ENCODE measurements at regions not wholly inside any gene's neighbourhood (a gene's known extent, or its start where the extent isn't known, plus 50 kb on each side); places are given as distances from the start of the nearest gene placed in this dataset.
"Not testable (repeated sequence)": the region's sequence is repeated elsewhere in the genome, so short reads cannot be mapped to it uniquely, and the experiment has no call there.

DNA sequence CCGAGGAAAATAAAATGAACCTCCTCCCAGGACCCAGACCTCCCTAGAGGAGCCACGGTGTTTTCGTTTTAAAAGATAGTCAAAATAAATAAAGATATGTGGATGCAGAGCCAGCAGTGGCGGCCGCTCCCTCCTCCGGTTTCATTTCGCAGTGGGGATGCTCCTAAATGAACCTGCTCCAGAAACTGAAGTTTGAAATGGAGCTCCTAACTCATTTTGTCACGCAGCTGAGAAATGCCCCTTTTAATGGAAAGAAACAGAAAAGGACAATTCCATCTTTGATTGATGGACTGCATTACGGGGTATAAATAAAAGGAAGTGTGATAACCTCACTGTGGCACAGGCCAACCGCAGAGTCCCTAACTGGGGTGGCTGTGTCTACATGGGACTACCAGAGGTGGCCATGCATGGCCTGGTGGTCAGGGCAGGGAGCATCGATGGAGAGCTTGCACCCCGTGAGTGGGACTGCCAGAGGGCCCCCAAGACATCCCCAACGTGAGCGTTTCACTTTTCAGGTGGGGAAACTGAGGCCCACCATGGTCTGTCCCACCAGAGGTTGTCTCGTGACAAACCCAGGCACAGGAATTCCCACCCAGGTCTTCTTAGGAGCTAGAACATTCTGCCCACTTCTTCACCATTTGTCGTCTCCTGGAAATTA, 426.6 kb downstream of the BRD1 start:
- Histone ChIP-seq H3K4me1 (ENCODE audit: control insufficient read depth, insufficient read depth, low read length, poor library complexity, severe bottlenecking) (no peaks in the 10 kb centered on the region), H3K27ac (ENCODE audit: insufficient read depth, low read length, poor library complexity, severe bottlenecking) (no peak overlapping the region), H3K4me3 (ENCODE audit: insufficient read depth, low read depth, low read length, poor library complexity, severe bottlenecking) (no peak overlapping the region), H3K27me3 (replicated peaks; ENCODE audit: control insufficient read depth, insufficient read depth, low read length, poor library complexity, severe bottlenecking) (no peaks in the 10 kb centered on the region), H3K36me3 (ENCODE audit: control insufficient read depth, insufficient read depth, low read length) (no peaks in the 10 kb centered on the region), H3K9me3 (ENCODE audit: control insufficient read depth, low read length) (no peaks in the 10 kb centered on the region)
- no peak for DNase-seq

GRCh38 chr22:49400136-49400940, 427.3 kb downstream of the BRD1 start:
- Histone ChIP-seq H3K36me3 (ENCODE audit: control insufficient read depth, insufficient read depth, low read length) (no peaks in the 10 kb centered on the region), H3K9me3 (ENCODE audit: control insufficient read depth, low read length) (no peaks in the 10 kb centered on the region), H3K27me3 (replicated peaks; ENCODE audit: control insufficient read depth, insufficient read depth, low read length, poor library complexity, severe bottlenecking) (no peaks in the 10 kb centered on the region), H3K4me1 (ENCODE audit: control insufficient read depth, insufficient read depth, low read length, poor library complexity, severe bottlenecking) (no peaks in the 10 kb centered on the region), H3K27ac (ENCODE audit: insufficient read depth, low read length, poor library complexity, severe bottlenecking) (no peak overlapping the region), H3K4me3 (ENCODE audit: insufficient read depth, low read depth, low read length, poor library complexity, severe bottlenecking) (no peak overlapping the region)
- DNase-seq: no peak

GRCh38 chr22:49398646-49399045, 429.0 kb downstream of the BRD1 start:
- Histone ChIP-seq H3K36me3 (ENCODE audit: control insufficient read depth, insufficient read depth, low read length) (no peaks in the 10 kb centered on the region), H3K27ac (ENCODE audit: insufficient read depth, low read length, poor library complexity, severe bottlenecking) (no peak overlapping the region), H3K27me3 (replicated peaks; ENCODE audit: control insufficient read depth, insufficient read depth, low read length, poor library complexity, severe bottlenecking) (peaks cover under 1% of the 10 kb centered on the region), H3K4me1 (ENCODE audit: control insufficient read depth, insufficient read depth, low read length, poor library complexity, severe bottlenecking) (no peaks in the 10 kb centered on the region), H3K4me3 (ENCODE audit: insufficient read depth, low read depth, low read length, poor library complexity, severe bottlenecking) (no peak overlapping the region), H3K9me3 (ENCODE audit: control insufficient read depth, low read length) (no peaks in the 10 kb centered on the region)
- no peak for DNase-seq

- H3K27ac ChIP-seq (ENCODE audit: insufficient read depth, low read length, poor library complexity, severe bottlenecking): no peak overlapping the region
- H3K36me3 ChIP-seq (ENCODE audit: control insufficient read depth, insufficient read depth, low read length): no peaks in the 10 kb centered on the region
- H3K9me3 ChIP-seq (ENCODE audit: control insufficient read depth, low read length): no peaks in the 10 kb centered on the region
- DNase-seq: no peak
- H3K27me3 ChIP-seq (replicated peaks; ENCODE audit: control insufficient read depth, insufficient read depth, low read length, poor library complexity, severe bottlenecking): peaks cover 4% of the 10 kb centered on the region
- H3K4me3 ChIP-seq (ENCODE audit: insufficient read depth, low read depth, low read length, poor library complexity, severe bottlenecking): no peak overlapping the region
- H3K4me1 ChIP-seq (ENCODE audit: control insufficient read depth, insufficient read depth, low read length, poor library complexity, severe bottlenecking): no peaks in the 10 kb centered on the region
Observed at GRCh38 chr22:49398115-49398514, 429.6 kb downstream of the BRD1 start.

DNA sequence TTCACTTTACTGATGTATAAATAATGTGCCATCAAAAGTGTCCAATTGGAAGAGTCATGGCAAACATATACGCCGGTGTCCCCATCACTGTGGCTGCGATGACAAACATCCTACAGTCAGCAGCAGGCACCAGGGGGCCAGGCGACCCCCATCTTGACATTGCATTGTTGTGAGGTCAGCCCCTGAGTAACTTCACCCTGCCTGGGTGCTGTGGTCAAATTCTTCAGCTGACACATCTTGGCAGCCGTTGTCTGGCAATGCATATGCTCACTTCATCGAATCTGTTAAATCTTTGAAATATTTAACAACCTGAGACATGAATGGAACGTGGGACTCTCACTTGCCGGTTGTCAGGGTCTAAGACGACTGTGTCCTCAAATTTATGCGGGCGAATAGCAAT, 430.9 kb downstream of the BRD1 start:
- Histone ChIP-seq H3K27ac (ENCODE audit: insufficient read depth, low read length, poor library complexity, severe bottlenecking) (no peak overlapping the region), H3K4me3 (ENCODE audit: insufficient read depth, low read depth, low read length, poor library complexity, severe bottlenecking) (no peak overlapping the region), H3K4me1 (ENCODE audit: control insufficient read depth, insufficient read depth, low read length, poor library complexity, severe bottlenecking) (no peaks in the 10 kb centered on the region), H3K9me3 (ENCODE audit: control insufficient read depth, low read length) (no peaks in the 10 kb centered on the region), H3K27me3 (replicated peaks; ENCODE audit: control insufficient read depth, insufficient read depth, low read length, poor library complexity, severe bottlenecking) (peaks cover 4% of the 10 kb centered on the region), H3K36me3 (ENCODE audit: control insufficient read depth, insufficient read depth, low read length) (no peaks in the 10 kb centered on the region)
- DNase-seq: no peak

DNA sequence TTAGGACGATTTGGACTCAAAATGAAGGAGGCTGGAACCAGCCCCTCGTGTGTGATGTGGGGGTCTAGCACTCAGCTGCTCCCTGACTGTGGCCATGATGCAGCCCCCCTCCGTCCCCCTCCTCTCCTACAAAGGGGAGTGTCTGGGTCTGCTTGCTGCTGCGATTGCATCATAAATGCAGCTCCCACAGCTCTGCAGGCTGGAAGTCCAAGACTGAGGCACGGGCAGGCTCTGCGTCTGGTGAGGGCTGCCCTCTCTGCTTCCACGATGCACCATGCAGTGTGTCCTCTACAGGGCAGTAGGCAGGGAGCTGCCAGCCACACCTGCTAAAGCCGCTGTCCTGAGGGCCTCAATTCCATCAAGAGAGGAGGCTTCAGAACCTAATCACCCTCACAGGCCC, 432.1 kb downstream of the BRD1 start:
- H3K36me3 ChIP-seq (ENCODE audit: control insufficient read depth, insufficient read depth, low read length): no peaks in the 10 kb centered on the region
- H3K4me1 ChIP-seq (ENCODE audit: control insufficient read depth, insufficient read depth, low read length, poor library complexity, severe bottlenecking): no peaks in the 10 kb centered on the region
- peaks cover 4% of the 10 kb centered on the region for H3K27me3 ChIP-seq (replicated peaks; ENCODE audit: control insufficient read depth, insufficient read depth, low read length, poor library complexity, severe bottlenecking)
- no peaks in the 10 kb centered on the region for H3K9me3 ChIP-seq (ENCODE audit: control insufficient read depth, low read length)
- no peak for DNase-seq
- H3K4me3 ChIP-seq (ENCODE audit: insufficient read depth, low read depth, low read length, poor library complexity, severe bottlenecking): no peak overlapping the region
- H3K27ac ChIP-seq (ENCODE audit: insufficient read depth, low read length, poor library complexity, severe bottlenecking): no peak overlapping the region

GRCh38 chr22:49395062-49395461, 432.6 kb downstream of the BRD1 start:
- H3K36me3 ChIP-seq (ENCODE audit: control insufficient read depth, insufficient read depth, low read length); H3K4me3 ChIP-seq (ENCODE audit: insufficient read depth, low read depth, low read length, poor library complexity, severe bottlenecking); DNase-seq; H3K27me3 ChIP-seq (replicated peaks; ENCODE audit: control insufficient read depth, insufficient read depth, low read length, poor library complexity, severe bottlenecking); H3K27ac ChIP-seq (ENCODE audit: insufficient read depth, low read length, poor library complexity, severe bottlenecking); H3K4me1 ChIP-seq (ENCODE audit: control insufficient read depth, insufficient read depth, low read length, poor library complexity, severe bottlenecking); H3K9me3 ChIP-seq (ENCODE audit: control insufficient read depth, low read length): not testable (repeated sequence)

GRCh38 chr22:49394116-49394785, 433.4 kb downstream of the BRD1 start:
- H3K27ac ChIP-seq (ENCODE audit: insufficient read depth, low read length, poor library complexity, severe bottlenecking): no peak overlapping the region
- no peak overlapping the region for H3K4me3 ChIP-seq (ENCODE audit: insufficient read depth, low read depth, low read length, poor library complexity, severe bottlenecking)
- peaks cover 4% of the 10 kb centered on the region for H3K27me3 ChIP-seq (replicated peaks; ENCODE audit: control insufficient read depth, insufficient read depth, low read length, poor library complexity, severe bottlenecking)
- no peaks in the 10 kb centered on the region for H3K36me3 ChIP-seq (ENCODE audit: control insufficient read depth, insufficient read depth, low read length)
- H3K4me1 ChIP-seq (ENCODE audit: control insufficient read depth, insufficient read depth, low read length, poor library complexity, severe bottlenecking): no peaks in the 10 kb centered on the region
- DNase-seq: no peak
- H3K9me3 ChIP-seq (ENCODE audit: control insufficient read depth, low read length): no peaks in the 10 kb centered on the region

DNA sequence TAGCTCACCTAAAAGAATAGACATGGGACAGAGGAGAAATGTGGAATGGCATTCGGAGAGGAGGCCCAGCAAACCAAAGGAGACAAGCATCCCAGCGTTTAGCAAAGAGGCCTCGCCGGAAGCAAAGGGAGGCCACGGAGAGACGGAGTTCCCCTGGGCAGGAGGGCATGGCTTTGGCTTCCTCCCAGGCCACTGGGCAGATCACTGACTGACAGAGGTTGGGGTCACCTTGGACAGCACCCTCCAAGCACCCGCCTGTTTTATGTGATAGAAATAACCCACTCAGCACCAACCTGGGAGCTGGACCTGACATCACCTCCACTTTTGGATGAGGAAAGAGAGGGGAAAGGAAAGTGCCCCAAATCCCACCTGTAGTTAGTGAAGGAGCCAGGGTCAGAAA, 434.1 kb downstream of the BRD1 start:
- Histone ChIP-seq H3K36me3 (ENCODE audit: control insufficient read depth, insufficient read depth, low read length) (no peaks in the 10 kb centered on the region), H3K27ac (ENCODE audit: insufficient read depth, low read length, poor library complexity, severe bottlenecking) (no peak overlapping the region), H3K27me3 (replicated peaks; ENCODE audit: control insufficient read depth, insufficient read depth, low read length, poor library complexity, severe bottlenecking) (peaks cover 4% of the 10 kb centered on the region), H3K4me1 (ENCODE audit: control insufficient read depth, insufficient read depth, low read length, poor library complexity, severe bottlenecking) (no peaks in the 10 kb centered on the region), H3K4me3 (ENCODE audit: insufficient read depth, low read depth, low read length, poor library complexity, severe bottlenecking) (no peak overlapping the region), H3K9me3 (ENCODE audit: control insufficient read depth, low read length) (no peaks in the 10 kb centered on the region)
- no peak for DNase-seq
